Left lung (tissue), 4 donors: ENCODE measurements at regions not wholly inside any gene's neighbourhood (a gene's known extent, or its start where the extent isn't known, plus 50 kb on each side); places are given as distances from the start of the nearest gene placed in this dataset.

ENCODE experiments used
- ATAC-seq: fragments of 200-7000 bp; cut with Tn5 transposase; one replicate; pipeline ENCODE4 v1.9.1; 2020; ENCODE audit warnings: moderate library complexity
- DNase-seq, 4 donors: peaks; one replicate each; pipeline ENCODE4 v3.0.0-alpha.2; 2013 to 2020
- H3K27ac ChIP-seq, 2 donors: fragments of 200-600 bp; sonication (generic) in 1 of 2; one replicate each; pipeline versions ENCODE4 v1.5.0 to v1.8.0; 2020 to 2021
- H3K27me3 ChIP-seq, 2 donors: fragments of 200-600 bp; sonication (generic) in 1 of 2; one replicate each; pipeline versions ENCODE4 v1.5.0 to v1.8.0; 2020 to 2021
- H3K36me3 ChIP-seq, 2 donors: fragments of 200-600 bp; sonication (generic) in 1 of 2; one replicate each; pipeline versions ENCODE4 v1.5.0 to v1.8.0; 2020 to 2021
- H3K4me1 ChIP-seq, 2 donors: fragments of 200-600 bp; one replicate each; pipeline ENCODE4 v1.8.0; 2021
- H3K4me3 ChIP-seq, 2 donors: fragments of 200-600 bp; sonication (generic) in 1 of 2; one replicate each; pipeline versions ENCODE4 v1.5.0 to v1.8.0; 2020 to 2021; ENCODE audit warnings: mild to moderate bottlenecking in 1 of 2
- H3K9me3 ChIP-seq, 2 donors: fragments of 200-600 bp; sonication (generic) in 1 of 2; one replicate each; pipeline versions ENCODE4 v1.5.0 to v1.8.0; 2020 to 2021
- CTCF ChIP-seq, 2 donors: fragments of 200-600 bp; sonication (generic) in 1 of 2; IDR thresholded peaks; one replicate each; pipeline versions ENCODE4 v1.5.0 to v1.8.0; 2021; ENCODE audit warnings: antibody characterized with exemption in 2 of 2
- intact Hi-C, 2 donors: fragments of 100-400 bp; cut with DNase I; formaldehyde crosslinking; loops; one replicate each; pipeline versions ENCODE4 v1.11.2 to v1.14.2; 2022
- donor health status: DM: no; HTN: yes; CAD: no.
- donor health status: DM: no; HTN: no; CAD: no.

- Histone ChIP-seq H3K9me3 (no peaks in the 10 kb centered on the region), H3K4me3 (no peak overlapping the region), H3K27ac (no peak overlapping the region), H3K27me3 (no peaks in the 10 kb centered on the region), H3K36me3 (no peaks in the 10 kb centered on the region), H3K4me1 (no peaks in the 10 kb centered on the region)
- TF ChIP-seq CTCF (IDR thresholded peaks at IDR 0.05), result no peak
- intact Hi-C loops, result no loop called here
- ATAC-seq (no peak), DNase-seq (no peak)
Observed at GRCh38 chr5:50562694-50563093, 103.7 kb upstream of the PARP8 start.

- TF ChIP-seq CTCF (IDR thresholded peaks at IDR 0.05), result no peak
- H3K4me3 ChIP-seq, result no peak overlapping the region
- no peak for DNase-seq
- H3K4me1 ChIP-seq, result no peaks in the 10 kb centered on the region
- H3K9me3 ChIP-seq, result peaks cover 0 to 4% of the 10 kb centered on the region in 2 donors
- no peak overlapping the region for H3K27ac ChIP-seq
- no peak for ATAC-seq
- H3K36me3 ChIP-seq, result no peaks in the 10 kb centered on the region
- intact Hi-C loops, result no loop called here
- no peaks in the 10 kb centered on the region for H3K27me3 ChIP-seq
Observed at GRCh38 chr5:50564079-50564478, 102.4 kb upstream of the PARP8 start.

GRCh38 chr5:50564558-50564957 lies 101.9 kb upstream of the PARP8 start:
- ATAC-seq (no peak), DNase-seq (no peak)
- H3K27me3 ChIP-seq, result no peaks in the 10 kb centered on the region
- no peak overlapping the region for H3K4me3 ChIP-seq
- peaks cover 0 to 4% of the 10 kb centered on the region in 2 donors for H3K9me3 ChIP-seq
- TF ChIP-seq CTCF (IDR thresholded peaks at IDR 0.05), result no peak
- no peaks in the 10 kb centered on the region for H3K4me1 ChIP-seq
- H3K36me3 ChIP-seq, result no peaks in the 10 kb centered on the region
- H3K27ac ChIP-seq, result no peak overlapping the region
- intact Hi-C loops, result no loop called here

GRCh38 chr5:50574121-50574520 lies 92.3 kb upstream of the PARP8 start:
- no peak for ATAC-seq
- no peaks in the 10 kb centered on the region for H3K9me3 ChIP-seq
- H3K4me3 ChIP-seq, result no peak overlapping the region
- no peak for TF ChIP-seq CTCF (IDR thresholded peaks at IDR 0.05)
- peaks cover 0 to 10% of the 10 kb centered on the region in 2 donors for H3K4me1 ChIP-seq
- DNase-seq, result no peak
- no peak overlapping the region for H3K27ac ChIP-seq
- no peaks in the 10 kb centered on the region for H3K36me3 ChIP-seq
- no peaks in the 10 kb centered on the region for H3K27me3 ChIP-seq
- intact Hi-C loops, result no loop called here

- H3K36me3 ChIP-seq, result no peaks in the 10 kb centered on the region
- DNase-seq, result no peak
- H3K9me3 ChIP-seq, result no peaks in the 10 kb centered on the region
- H3K27ac ChIP-seq, result no peak overlapping the region
- intact Hi-C loops, result no loop called here
- ATAC-seq, result no peak
- peaks cover 0 to 10% of the 10 kb centered on the region in 2 donors for H3K4me1 ChIP-seq
- no peaks in the 10 kb centered on the region for H3K27me3 ChIP-seq
- TF ChIP-seq CTCF (IDR thresholded peaks at IDR 0.05), result no peak
- no peak overlapping the region for H3K4me3 ChIP-seq
Observed at GRCh38 chr5:50575740-50576139, 90.7 kb upstream of the PARP8 start.
